Osteoblast (primary cell): ENCODE measurements at regions not wholly inside any gene's neighbourhood (a gene's known extent, or its start where the extent isn't known, plus 50 kb on each side); places are given as distances from the start of the nearest gene placed in this dataset.
A peak's percentile ranks its signal among the peaks of the same experiment; 100 is the strongest.

Experiments
- DNase-seq: peaks from one replicate; pipeline ENCODE4 v3.0.0; 2011; ENCODE audit warnings: low spot score, mixed read lengths; ENCODE audit not compliant: insufficient read length; ENCODE audit errors: missing footprints
- H2AFZ ChIP-seq: 2 replicates; pipeline ENCODE4 v1.6.0; 2011; ENCODE audit warnings: mild to moderate bottlenecking, low read length
- H3K27ac ChIP-seq: 2 replicates; pipeline ENCODE4 v1.5.1; 2011; ENCODE audit warnings: mild to moderate bottlenecking, low read depth, low read length, moderate library complexity
- H3K27me3 ChIP-seq: 2 replicates; pipeline ENCODE4 v1.6.0; 2012; ENCODE audit warnings: mild to moderate bottlenecking, control low read depth, inconsistent platforms, low read length, moderate library complexity; ENCODE audit not compliant: insufficient read depth
- H3K36me3 ChIP-seq: 2 replicates; pipeline ENCODE4 v1.5.1; 2011; ENCODE audit warnings: mild to moderate bottlenecking, low read length, control low read depth, moderate library complexity; ENCODE audit not compliant: insufficient read depth
- H3K4me1 ChIP-seq: 2 replicates; pipeline ENCODE4 v1.5.1; 2011; ENCODE audit warnings: mild to moderate bottlenecking, low read length, control low read depth, moderate library complexity; ENCODE audit not compliant: insufficient read depth
- H3K4me2 ChIP-seq: 2 replicates; pipeline ENCODE4 v1.6.0; 2011; ENCODE audit warnings: mild to moderate bottlenecking, low read length; ENCODE audit not compliant: insufficient read depth
- H3K4me3 ChIP-seq: fragments of 200-600 bp; sonication (generic); 3 replicates; pipeline ENCODE4 v1.5.1; 2012; ENCODE audit warnings: mild to moderate bottlenecking, low read length, inconsistent platforms; ENCODE audit not compliant: insufficient read depth
- H3K79me2 ChIP-seq: 2 replicates; pipeline ENCODE4 v1.6.0; 2012; ENCODE audit warnings: mild to moderate bottlenecking, low read length, control low read depth, inconsistent platforms; ENCODE audit not compliant: insufficient read depth
- H3K9me3 ChIP-seq: 2 replicates; pipeline ENCODE4 v1.5.1; 2011; ENCODE audit warnings: low read depth, low read length, control low read depth
- H4K20me1 ChIP-seq: 2 replicates; pipeline ENCODE4 v1.6.0; 2012; ENCODE audit warnings: mild to moderate bottlenecking, low read length, control low read depth; ENCODE audit not compliant: insufficient read depth
- CTCF ChIP-seq: IDR thresholded peaks from 2 replicates; pipeline ENCODE4 v1.5.1; 2011; ENCODE audit warnings: mild to moderate bottlenecking, low read depth, low read length, moderate library complexity; ENCODE audit errors: extremely low read depth

GRCh38 chr3:117616227-117616626 lies 906.6 kb downstream of the TUSC7 start:
- Histone ChIP-seq H3K79me2 (no peaks in the 10 kb centered on the region), H3K9me3 (no peaks in the 10 kb centered on the region), H3K4me2 (no peak overlapping the region), H3K27ac (no peak overlapping the region), H3K4me1 (no peaks in the 10 kb centered on the region), H2AFZ (no peak overlapping the region), H3K4me3 (no peak overlapping the region), H4K20me1 (no peaks in the 10 kb centered on the region), H3K36me3 (no peaks in the 10 kb centered on the region), H3K27me3 (no peaks in the 10 kb centered on the region)
- DNase-seq: no peak
- peak; percentile 19 for TF ChIP-seq CTCF

- H3K36me3 ChIP-seq: no peaks in the 10 kb centered on the region
- H3K9me3 ChIP-seq: no peaks in the 10 kb centered on the region
- no peaks in the 10 kb centered on the region for H3K27me3 ChIP-seq
- no peaks in the 10 kb centered on the region for H3K79me2 ChIP-seq
- H3K4me3 ChIP-seq: no peak overlapping the region
- DNase-seq: no peak
- H3K4me2 ChIP-seq: no peak overlapping the region
- H3K27ac ChIP-seq: no peak overlapping the region
- H3K4me1 ChIP-seq: peaks cover 3% of the 10 kb centered on the region
- H2AFZ ChIP-seq: no peak overlapping the region
- no peaks in the 10 kb centered on the region for H4K20me1 ChIP-seq
- no peak for TF ChIP-seq CTCF
These were observed 908.3 kb downstream of the TUSC7 start for GRCh38 chr3:117617906-117618305.

- no peaks in the 10 kb centered on the region for H4K20me1 ChIP-seq
- H3K4me3 ChIP-seq: no peak overlapping the region
- H3K36me3 ChIP-seq: no peaks in the 10 kb centered on the region
- no peaks in the 10 kb centered on the region for H3K79me2 ChIP-seq
- TF ChIP-seq CTCF: no peak
- H3K27me3 ChIP-seq: no peaks in the 10 kb centered on the region
- H3K4me1 ChIP-seq: peaks cover 5% of the 10 kb centered on the region
- no peak for DNase-seq
- no peak overlapping the region for H3K27ac ChIP-seq
- no peak overlapping the region for H2AFZ ChIP-seq
- H3K9me3 ChIP-seq: no peaks in the 10 kb centered on the region
- no peak overlapping the region for H3K4me2 ChIP-seq
These were observed 908.9 kb downstream of the TUSC7 start for GRCh38 chr3:117618462-117618861.

GRCh38 chr3:117619805-117620204 lies 910.2 kb downstream of the TUSC7 start:
- H3K4me2 ChIP-seq: no peak overlapping the region
- no peaks in the 10 kb centered on the region for H4K20me1 ChIP-seq
- H3K27me3 ChIP-seq: no peaks in the 10 kb centered on the region
- DNase-seq: no peak
- no peak overlapping the region for H2AFZ ChIP-seq
- peaks cover 5% of the 10 kb centered on the region for H3K4me1 ChIP-seq
- no peaks in the 10 kb centered on the region for H3K36me3 ChIP-seq
- no peak for TF ChIP-seq CTCF
- no peaks in the 10 kb centered on the region for H3K79me2 ChIP-seq
- no peaks in the 10 kb centered on the region for H3K9me3 ChIP-seq
- H3K27ac ChIP-seq: no peak overlapping the region
- no peak overlapping the region for H3K4me3 ChIP-seq
